Uterus (tissue), 3 donors: ENCODE measurements at regions not wholly inside any gene's neighbourhood (a gene's known extent, or its start where the extent isn't known, plus 50 kb on each side); places are given as distances from the start of the nearest gene placed in this dataset.

Experiments used
- DNase-seq, 2 donors: peaks; one replicate each; pipeline ENCODE4 v3.0.0-alpha.2; 2019 to 2020
- H3K27ac ChIP-seq, 2 donors: fragments of 200-600 bp; sonication (generic); 1 replicate in 1 of 2; 2 replicates in 1 of 2; pipeline ENCODE4 v1.5.1; 2016 to 2018
- H3K27me3 ChIP-seq, 2 donors: fragments of 200-600 bp; sonication (generic); one replicate each; pipeline ENCODE4 v1.5.1; 2018 to 2019; ENCODE audit warnings: control low read depth in 1 of 2
- H3K36me3 ChIP-seq, 2 donors: fragments of 200-600 bp; sonication (generic); one replicate each; pipeline ENCODE4 v1.5.1; 2019; ENCODE audit warnings: control low read depth in 1 of 2
- H3K4me1 ChIP-seq, 2 donors: fragments of 200-600 bp; sonication (generic); one replicate each; pipeline ENCODE4 v1.5.1; 2018 to 2019; ENCODE audit warnings: control low read depth in 1 of 2
- H3K4me3 ChIP-seq, 2 donors: fragments of 200-600 bp; sonication (generic); 1 replicate in 1 of 2; 2 replicates in 1 of 2; pipeline ENCODE4 v1.5.1; 2018 to 2019; ENCODE audit warnings: mild to moderate bottlenecking in 1 of 2
- H3K9me3 ChIP-seq, 2 donors: fragments of 200-600 bp; sonication (generic); one replicate each; pipeline ENCODE4 v1.5.1; 2019; ENCODE audit warnings: control low read depth in 1 of 2
- CTCF ChIP-seq, 4 experiments: fragments of 200-600 bp in 2 of 4; fragments of 450-650 bp in 2 of 4; sonication (generic) in 2 of 4; IDR thresholded peaks; one replicate each; pipeline ENCODE4 v1.5.1; 2016 to 2019; ENCODE audit warnings: antibody characterized with exemption in 4 of 4, mild to moderate bottlenecking in 2 of 4, moderate library complexity in 1 of 4
- POLR2A ChIP-seq, 2 donors: fragments of 450-650 bp; IDR thresholded peaks; one replicate each; pipeline ENCODE4 v1.6.1; 2016; ENCODE audit warnings: antibody characterized with exemption in 2 of 2, mild to moderate bottlenecking in 1 of 2, moderate library complexity in 1 of 2
- intact Hi-C: fragments of 100-400 bp; cut with DNase I; formaldehyde crosslinking; loops from one replicate; pipeline ENCODE4 v1.15.1; 2023; ENCODE audit warnings: low total_unique reads
- donor health status: DM: yes; HTN: yes; CAD: no.

GRCh38 chr11:81634483-81634882 is 1099.2 kb downstream of the FAM181B start:
- no peak overlapping the region for H3K4me3 ChIP-seq
- no peaks in the 10 kb centered on the region for H3K36me3 ChIP-seq
- no peak overlapping the region for H3K27ac ChIP-seq
- no peaks in the 10 kb centered on the region for H3K9me3 ChIP-seq
- no peak for TF ChIP-seq POLR2A (IDR thresholded peaks at IDR 0.05)
- TF ChIP-seq CTCF (IDR thresholded peaks at IDR 0.05) = no peak
- no peak for DNase-seq
- no peaks in the 10 kb centered on the region for H3K4me1 ChIP-seq
- no peaks in the 10 kb centered on the region for H3K27me3 ChIP-seq
- intact Hi-C loops = no loop called here

GRCh38 chr11:81602508-81602907 is 1131.2 kb downstream of the FAM181B start:
- intact Hi-C loops = no loop called here
- no peaks in the 10 kb centered on the region for H3K9me3 ChIP-seq
- TF ChIP-seq POLR2A (IDR thresholded peaks at IDR 0.05) (no peak), CTCF (IDR thresholded peaks at IDR 0.05) (no peak)

GRCh38 chr11:81596704-81597103 is 1137.0 kb downstream of the FAM181B start:
- DNase-seq = no peak
- no peaks in the 10 kb centered on the region for H3K36me3 ChIP-seq
- no peaks in the 10 kb centered on the region for H3K4me1 ChIP-seq
- H3K27ac ChIP-seq = no peak overlapping the region
- intact Hi-C loops = no loop called here
- TF ChIP-seq POLR2A (IDR thresholded peaks at IDR 0.05) = no peak
- no peaks in the 10 kb centered on the region for H3K27me3 ChIP-seq
- H3K9me3 ChIP-seq = no peaks in the 10 kb centered on the region
- H3K4me3 ChIP-seq = no peak overlapping the region

More at GRCh38 chr11:81602508-81602907, 1131.2 kb downstream of the FAM181B start:
- no peaks in the 10 kb centered on the region for H3K27me3 ChIP-seq
- no peak overlapping the region for H3K4me3 ChIP-seq
- DNase-seq = no peak
- no peaks in the 10 kb centered on the region for H3K4me1 ChIP-seq
- H3K36me3 ChIP-seq = no peaks in the 10 kb centered on the region
- no peak overlapping the region for H3K27ac ChIP-seq

- no peaks in the 10 kb centered on the region for H3K36me3 ChIP-seq
- no peak for DNase-seq
- no peaks in the 10 kb centered on the region for H3K27me3 ChIP-seq
- intact Hi-C loops = no loop called here
- H3K4me3 ChIP-seq = no peak overlapping the region
- H3K27ac ChIP-seq = no peak overlapping the region
- H3K9me3 ChIP-seq = no peaks in the 10 kb centered on the region
- no peaks in the 10 kb centered on the region for H3K4me1 ChIP-seq
- TF ChIP-seq POLR2A (IDR thresholded peaks at IDR 0.05) (no peak), CTCF (IDR thresholded peaks at IDR 0.05) (no peak)
Observed at GRCh38 chr11:81585390-81585933, 1148.2 kb downstream of the FAM181B start.

- TF ChIP-seq POLR2A (IDR thresholded peaks at IDR 0.05) = no peak
- no peak for TF ChIP-seq CTCF (IDR thresholded peaks at IDR 0.05)
- intact Hi-C loops = no loop called here
- Histone ChIP-seq H3K4me3 (no peak overlapping the region), H3K9me3 (no peaks in the 10 kb centered on the region), H3K4me1 (no peaks in the 10 kb centered on the region), H3K27me3 (no peaks in the 10 kb centered on the region), H3K27ac (no peak overlapping the region), H3K36me3 (no peaks in the 10 kb centered on the region)
- no peak for DNase-seq
Observed at GRCh38 chr11:81579339-81579738, 1154.3 kb downstream of the FAM181B start.

- TF ChIP-seq POLR2A (IDR thresholded peaks at IDR 0.05) (no peak), CTCF (IDR thresholded peaks at IDR 0.05) (no peak)
- no peaks in the 10 kb centered on the region for H3K27me3 ChIP-seq
- H3K4me3 ChIP-seq = no peak overlapping the region
- DNase-seq = no peak
- intact Hi-C loops = no loop called here
- H3K27ac ChIP-seq = no peak overlapping the region
- no peaks in the 10 kb centered on the region for H3K9me3 ChIP-seq
- no peaks in the 10 kb centered on the region for H3K4me1 ChIP-seq
- H3K36me3 ChIP-seq = no peaks in the 10 kb centered on the region
Observed at GRCh38 chr11:81578571-81578970, 1155.1 kb downstream of the FAM181B start.
